ENCODE measurements at regions not wholly inside any gene's neighbourhood (a gene's known extent, or its start where the extent isn't known, plus 50 kb on each side); places are given as distances from the start of the nearest gene placed in this dataset.
"Not testable (repeated sequence)": the region's sequence is repeated elsewhere in the genome, so short reads cannot be mapped to it uniquely, and the experiment has no call there.

- Histone ChIP-seq H3K27ac (no peak overlapping the region), H3K36me3 (no peaks in the 10 kb centered on the region), H3K27me3 (no peaks in the 10 kb centered on the region), H3K9me3 (ENCODE audit: low read depth) (no peaks in the 10 kb centered on the region), H3K4me1 (ENCODE audit: low read depth) (no peaks in the 10 kb centered on the region), H3K4me3 (no peak overlapping the region)
- no peak for DNase-seq (ENCODE audit: low read depth in 1 of 2, low spot score in 1 of 2)
- TF ChIP-seq CTCF (IDR thresholded peaks at IDR 0.05; ENCODE audit: low read depth, low read length), result no peak
These were observed 138.7 kb downstream of the F11 start for GRCh38 chr4:186404562-186405134.

GRCh38 chr4:186400676-186401075 is 134.7 kb downstream of the F11 start:
- Histone ChIP-seq H3K27ac (no peak overlapping the region), H3K36me3 (no peaks in the 10 kb centered on the region), H3K9me3 (ENCODE audit: low read depth) (no peaks in the 10 kb centered on the region), H3K27me3 (no peaks in the 10 kb centered on the region), H3K4me1 (ENCODE audit: low read depth) (no peaks in the 10 kb centered on the region), H3K4me3 (no peak overlapping the region)
- DNase-seq (ENCODE audit: low read depth in 1 of 2, low spot score in 1 of 2), result peak in 1 of 2 donors; percentile 17
- no peak for TF ChIP-seq CTCF (IDR thresholded peaks at IDR 0.05; ENCODE audit: low read depth, low read length)

- H3K9me3 ChIP-seq (ENCODE audit: low read depth), result no peaks in the 10 kb centered on the region
- no peak overlapping the region for H3K4me3 ChIP-seq
- H3K4me1 ChIP-seq (ENCODE audit: low read depth), result no peaks in the 10 kb centered on the region
- no peak for DNase-seq (ENCODE audit: low read depth in 1 of 2, low spot score in 1 of 2)
- TF ChIP-seq CTCF (IDR thresholded peaks at IDR 0.05; ENCODE audit: low read depth, low read length), result no peak
- no peaks in the 10 kb centered on the region for H3K27me3 ChIP-seq
- no peak overlapping the region for H3K27ac ChIP-seq
- H3K36me3 ChIP-seq, result no peaks in the 10 kb centered on the region
These were observed 126.0 kb downstream of the F11 start for GRCh38 chr4:186392017-186392416.

GRCh38 chr4:186384328-186384727 is 118.3 kb downstream of the F11 start:
- not testable (repeated sequence) for H3K4me1 ChIP-seq (ENCODE audit: low read depth); H3K36me3 ChIP-seq; H3K4me3 ChIP-seq; DNase-seq (ENCODE audit: low read depth in 1 of 2, low spot score in 1 of 2); H3K27ac ChIP-seq; H3K27me3 ChIP-seq; H3K9me3 ChIP-seq (ENCODE audit: low read depth)

GRCh38 chr4:186368281-186368680 is 102.3 kb downstream of the F11 start:
- no peak overlapping the region for H3K4me3 ChIP-seq
- no peaks in the 10 kb centered on the region for H3K36me3 ChIP-seq
- no peak for TF ChIP-seq CTCF (IDR thresholded peaks at IDR 0.05; ENCODE audit: low read depth, low read length)
- no peaks in the 10 kb centered on the region for H3K9me3 ChIP-seq (ENCODE audit: low read depth)
- no peak overlapping the region for H3K27ac ChIP-seq
- H3K27me3 ChIP-seq, result no peaks in the 10 kb centered on the region
- H3K4me1 ChIP-seq (ENCODE audit: low read depth), result no peaks in the 10 kb centered on the region
- no peak for DNase-seq (ENCODE audit: low read depth in 1 of 2, low spot score in 1 of 2)

GRCh38 chr4:186366326-186366725 is 100.3 kb downstream of the F11 start:
- no peaks in the 10 kb centered on the region for H3K36me3 ChIP-seq
- no peaks in the 10 kb centered on the region for H3K9me3 ChIP-seq (ENCODE audit: low read depth)
- no peak for DNase-seq (ENCODE audit: low read depth in 1 of 2, low spot score in 1 of 2)
- H3K27me3 ChIP-seq, result no peaks in the 10 kb centered on the region
- no peak for TF ChIP-seq CTCF (IDR thresholded peaks at IDR 0.05; ENCODE audit: low read depth, low read length)
- no peak overlapping the region for H3K4me3 ChIP-seq
- no peaks in the 10 kb centered on the region for H3K4me1 ChIP-seq (ENCODE audit: low read depth)
- no peak overlapping the region for H3K27ac ChIP-seq

- H3K36me3 ChIP-seq; H3K4me1 ChIP-seq (ENCODE audit: low read depth); DNase-seq (ENCODE audit: low read depth in 1 of 2, low spot score in 1 of 2); H3K9me3 ChIP-seq (ENCODE audit: low read depth); H3K4me3 ChIP-seq; H3K27me3 ChIP-seq; H3K27ac ChIP-seq: not testable (repeated sequence)
These were observed 97.0 kb downstream of the F11 start for GRCh38 chr4:186363038-186363437.

Data from cardiac muscle cell (in vitro differentiated cells and primary cell).